ENCODE measurements at regions not wholly inside any gene's neighbourhood (a gene's known extent, or its start where the extent isn't known, plus 50 kb on each side); places are given as distances from the start of the nearest gene placed in this dataset.

- TF ChIP-seq CTCF (conservative IDR thresholded peaks at IDR 0.05): no peak
- TF ChIP-seq ZFX (IDR thresholded peaks at IDR 0.05): no peak
- H3K27ac ChIP-seq: no peak overlapping the region
Observed at GRCh38 chr6:87789900-87790290, 87.9 kb upstream of the AKIRIN2 start.

- no peak for TF ChIP-seq CTCF (conservative IDR thresholded peaks at IDR 0.05)
- no peak for TF ChIP-seq ZFX (IDR thresholded peaks at IDR 0.05)
- no peak overlapping the region for H3K27ac ChIP-seq
Observed at GRCh38 chr6:87789198-87789899, 87.3 kb upstream of the AKIRIN2 start.

DNA sequence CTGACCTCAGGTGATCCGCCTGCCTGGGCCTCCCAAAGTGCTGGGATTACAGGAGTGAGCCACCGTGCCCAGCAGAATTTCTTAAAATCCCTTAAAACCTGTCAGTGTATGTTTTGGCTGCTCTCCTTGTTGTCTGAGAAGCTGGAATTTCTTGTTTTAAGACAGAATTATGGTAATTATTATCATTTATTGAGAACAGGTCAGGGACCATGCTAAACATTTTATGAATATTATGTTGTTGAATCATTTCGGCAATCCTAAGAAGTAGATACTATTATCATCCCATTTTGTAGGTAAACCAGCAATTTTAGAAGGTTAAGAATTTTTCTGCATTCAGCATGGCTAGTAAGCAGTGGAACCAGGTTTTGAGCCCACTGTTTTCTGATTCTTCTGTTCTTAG, 86.1 kb upstream of the AKIRIN2 start:
- TF ChIP-seq ZFX (IDR thresholded peaks at IDR 0.05): no peak
- TF ChIP-seq CTCF (conservative IDR thresholded peaks at IDR 0.05): no peak
- H3K27ac ChIP-seq: no peak overlapping the region

DNA sequence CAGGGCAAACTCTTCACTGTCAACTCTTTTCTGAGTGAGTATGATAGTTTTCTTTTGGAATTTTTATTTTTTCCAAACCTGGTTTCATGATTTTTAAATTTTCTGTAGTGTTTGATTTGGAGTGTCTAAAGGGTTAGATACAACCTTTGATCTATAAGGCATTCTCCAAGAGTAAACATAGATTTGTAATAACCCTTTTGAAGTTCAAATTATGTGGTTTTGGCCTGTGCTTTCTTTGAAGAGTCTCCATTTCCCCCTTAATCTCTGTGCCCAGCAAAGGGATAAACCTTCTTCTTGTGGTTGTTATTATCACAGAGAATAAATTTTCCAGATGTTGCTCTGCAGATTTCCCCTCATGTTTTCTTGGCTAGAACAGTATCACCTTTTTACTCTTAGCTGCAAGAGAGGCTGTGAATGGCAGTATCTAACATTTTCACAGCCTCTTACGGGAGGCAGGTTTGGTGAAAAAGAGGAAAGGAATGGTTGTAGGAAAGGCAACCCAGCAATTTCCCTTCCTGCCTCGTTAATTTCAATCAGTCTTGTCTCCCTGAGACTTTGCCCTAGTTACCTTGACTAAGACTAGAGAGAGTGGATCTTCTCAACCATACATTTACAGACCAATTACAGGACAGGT, 83.3 kb upstream of the AKIRIN2 start:
- TF ChIP-seq ZFX (IDR thresholded peaks at IDR 0.05) (no peak), CTCF (conservative IDR thresholded peaks at IDR 0.05) (no peak)
- H3K27ac ChIP-seq: no peak overlapping the region

DNA sequence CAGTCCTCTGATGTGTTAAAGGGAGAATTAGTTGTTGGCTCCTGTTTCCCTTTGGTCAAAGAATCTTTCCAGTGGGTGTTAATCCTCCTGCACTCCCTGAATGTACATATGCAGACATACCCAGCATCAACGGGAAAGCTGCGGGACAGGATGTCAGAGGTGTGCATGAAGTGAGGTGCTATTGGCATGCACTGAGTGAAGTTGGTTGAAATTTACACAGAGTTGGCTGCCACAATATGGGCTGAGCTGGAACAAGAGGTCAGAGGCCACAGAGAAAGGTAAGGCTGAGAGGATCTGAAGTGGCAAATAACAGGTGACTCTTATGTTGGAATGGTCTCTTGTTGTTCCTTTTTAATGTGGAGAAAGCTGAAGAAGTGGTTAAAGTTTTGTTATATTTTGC, 82.7 kb upstream of the AKIRIN2 start:
- no peak for TF ChIP-seq ZFX (IDR thresholded peaks at IDR 0.05)
- no peak for TF ChIP-seq CTCF (conservative IDR thresholded peaks at IDR 0.05)
- H3K27ac ChIP-seq: no peak overlapping the region

GRCh38 chr6:87784051-87784450, 82.0 kb upstream of the AKIRIN2 start:
- TF ChIP-seq ZFX (IDR thresholded peaks at IDR 0.05): no peak
- no peak for TF ChIP-seq CTCF (conservative IDR thresholded peaks at IDR 0.05)
- H3K27ac ChIP-seq: no peak overlapping the region

- H3K27ac ChIP-seq: no peak overlapping the region
- TF ChIP-seq CTCF (conservative IDR thresholded peaks at IDR 0.05): no peak
- TF ChIP-seq ZFX (IDR thresholded peaks at IDR 0.05): no peak
Observed at GRCh38 chr6:87779542-87779941, 77.5 kb upstream of the AKIRIN2 start.
